ENCODE measurements at regions not wholly inside any gene's neighbourhood (a gene's known extent, or its start where the extent isn't known, plus 50 kb on each side); places are given as distances from the start of the nearest gene placed in this dataset.

GRCh38 chr12:28099871-28100270, 90.4 kb upstream of the CCDC91 start:
- Mint-ChIP-seq H3K4me3 (no peak overlapping the region), H3K27ac (ENCODE audit: unreplicated experiment) (no peak overlapping the region), H3K4me1 (no peaks in the 10 kb centered on the region), H3K9me3 (no peaks in the 10 kb centered on the region), H3K27me3 (ENCODE audit: low read depth) (no peaks in the 10 kb centered on the region), H3K36me3 (ENCODE audit: low read depth) (no peaks in the 10 kb centered on the region)
- TF ChIP-seq CTCF (conservative IDR thresholded peaks at IDR 0.05) = no peak
- no peak for DNase-seq (ENCODE audit: low read depth, low spot score)

GRCh38 chr12:28100717-28101116, 89.5 kb upstream of the CCDC91 start:
- Mint-ChIP-seq H3K27me3 (ENCODE audit: low read depth) (no peaks in the 10 kb centered on the region), H3K4me1 (no peaks in the 10 kb centered on the region), H3K27ac (ENCODE audit: unreplicated experiment) (no peak overlapping the region), H3K4me3 (no peak overlapping the region), H3K36me3 (ENCODE audit: low read depth) (no peaks in the 10 kb centered on the region), H3K9me3 (no peaks in the 10 kb centered on the region)
- TF ChIP-seq CTCF (conservative IDR thresholded peaks at IDR 0.05) = no peak
- no peak for DNase-seq (ENCODE audit: low read depth, low spot score)

GRCh38 chr12:28104316-28104715, 85.9 kb upstream of the CCDC91 start:
- TF ChIP-seq CTCF (conservative IDR thresholded peaks at IDR 0.05) = no peak
- H3K4me1 Mint-ChIP-seq = no peaks in the 10 kb centered on the region
- H3K4me3 Mint-ChIP-seq = no peak overlapping the region

GRCh38 chr12:28104903-28105864, 85.1 kb upstream of the CCDC91 start:
- H3K27ac Mint-ChIP-seq (ENCODE audit: unreplicated experiment) = no peak overlapping the region
- TF ChIP-seq CTCF (conservative IDR thresholded peaks at IDR 0.05) = no peak
- no peaks in the 10 kb centered on the region for H3K4me1 Mint-ChIP-seq
- no peaks in the 10 kb centered on the region for H3K27me3 Mint-ChIP-seq (ENCODE audit: low read depth)
- no peak overlapping the region for H3K4me3 Mint-ChIP-seq
- no peaks in the 10 kb centered on the region for H3K36me3 Mint-ChIP-seq (ENCODE audit: low read depth)
- no peak for DNase-seq (ENCODE audit: low read depth, low spot score)
- no peaks in the 10 kb centered on the region for H3K9me3 Mint-ChIP-seq

More at GRCh38 chr12:28104316-28104715, 85.9 kb upstream of the CCDC91 start:
- Mint-ChIP-seq H3K27me3 (ENCODE audit: low read depth) (no peaks in the 10 kb centered on the region), H3K27ac (ENCODE audit: unreplicated experiment) (no peak overlapping the region), H3K9me3 (no peaks in the 10 kb centered on the region), H3K36me3 (ENCODE audit: low read depth) (no peaks in the 10 kb centered on the region)
- DNase-seq (ENCODE audit: low read depth, low spot score) = no peak

- H3K4me1 Mint-ChIP-seq = no peaks in the 10 kb centered on the region
- no peak overlapping the region for H3K27ac Mint-ChIP-seq (ENCODE audit: unreplicated experiment)
- TF ChIP-seq CTCF (conservative IDR thresholded peaks at IDR 0.05) = no peak
- peaks cover 2% of the 10 kb centered on the region for H3K9me3 Mint-ChIP-seq
- no peak overlapping the region for H3K4me3 Mint-ChIP-seq
- no peak for DNase-seq (ENCODE audit: low read depth, low spot score)
- no peaks in the 10 kb centered on the region for H3K36me3 Mint-ChIP-seq (ENCODE audit: low read depth)
- H3K27me3 Mint-ChIP-seq (ENCODE audit: low read depth) = no peaks in the 10 kb centered on the region
Observed at GRCh38 chr12:28107679-28108078, 82.6 kb upstream of the CCDC91 start.

All from neural crest cell (in vitro differentiated cells).